SU-DHL-6 (cell line): ENCODE measurements at regions not wholly inside any gene's neighbourhood (a gene's known extent, or its start where the extent isn't known, plus 50 kb on each side); places are given as distances from the start of the nearest gene placed in this dataset.

Source experiments
- H2AFZ ChIP-seq: fragments of 200-600 bp; sonication (generic); 2 replicates; pipeline ENCODE4 v1.6.1; 2014; ENCODE audit warnings: low read depth, mild to moderate bottlenecking, moderate library complexity, mixed read lengths, antibody characterized with exemption, low read length; ENCODE audit not compliant: severe bottlenecking
- H3F3A ChIP-seq: fragments of 200-600 bp; shearing (Covaris generic); 2 replicates; pipeline ENCODE4 v1.6.0; 2016; ENCODE audit warnings: antibody characterized with exemption, mild to moderate bottlenecking; ENCODE audit not compliant: insufficient read depth
- H3K27ac ChIP-seq: fragments of 200-600 bp; sonication (generic); 2 replicates; pipeline ENCODE4 v1.5.1; 2016; ENCODE audit warnings: low read depth, mild to moderate bottlenecking, low read length, moderate library complexity, mixed read lengths
- H3K27me3 ChIP-seq: fragments of 200-600 bp; sonication (generic), shearing (Covaris generic); 2 replicates; pipeline ENCODE4 v1.6.0; 2014; ENCODE audit warnings: mild to moderate bottlenecking, low read length
- H3K36me3 ChIP-seq: fragments of 200-600 bp; sonication (generic); 2 replicates; pipeline ENCODE4 v1.6.1; 2014; ENCODE audit warnings: mild to moderate bottlenecking, low read length, mixed read lengths
- H3K4me2 ChIP-seq: fragments of 300-600, 200-600 bp; shearing (Covaris generic), sonication (generic); 2 replicates; pipeline ENCODE4 v1.6.0; 2014; ENCODE audit warnings: low read length, low read depth, mild to moderate bottlenecking; ENCODE audit not compliant: poor library complexity, severe bottlenecking
- H3K4me3 ChIP-seq: fragments of 200-600 bp; sonication (generic); 2 replicates; pipeline ENCODE4 v1.5.1; 2014; ENCODE audit warnings: antibody characterized with exemption, low read length, mild to moderate bottlenecking, mixed read lengths; ENCODE audit not compliant: insufficient read depth, poor library complexity, severe bottlenecking
- H3K79me2 ChIP-seq: fragments of 200-600 bp; sonication (generic); 2 replicates; pipeline ENCODE4 v1.6.1; 2014; ENCODE audit warnings: mild to moderate bottlenecking, low read length, moderate library complexity; ENCODE audit not compliant: insufficient read depth
- H3K9ac ChIP-seq: fragments of 200-600 bp; sonication (generic); 2 replicates; pipeline ENCODE4 v1.7.0; 2014; ENCODE audit warnings: mild to moderate bottlenecking, low read length
- H3K9me2 ChIP-seq: fragments of 200-600 bp; sonication (generic); replicated peaks from 2 replicates; pipeline ENCODE4 v1.6.1; 2014; ENCODE audit warnings: low read length; ENCODE audit not compliant: insufficient read depth
- H3K9me3 ChIP-seq: fragments of 200-600 bp; sonication (generic); 2 replicates; pipeline ENCODE4 v1.6.1; 2014; ENCODE audit warnings: low read length, mixed read lengths; ENCODE audit not compliant: insufficient read depth
- H4K20me1 ChIP-seq: fragments of 200-600 bp; sonication (generic); 2 replicates; pipeline ENCODE4 v1.6.1; 2014; ENCODE audit warnings: low read depth, mild to moderate bottlenecking, antibody characterized with exemption, low read length, moderate library complexity, mixed read lengths
- EZH2phosphoT487 ChIP-seq: fragments of 200-600 bp; sonication (generic), shearing (Covaris generic); conservative IDR thresholded peaks from 2 replicates; pipeline ENCODE4 v1.6.1; 2018; ENCODE audit warnings: mild to moderate bottlenecking, antibody characterized with exemption, low read length, moderate library complexity, mixed read lengths
- TF ChIP-seq, protein P1 (sequence below): fragments of 200-600 bp; sonication (generic); IDR thresholded peaks from one replicate; pipeline ENCODE4 v1.5.1; 2017; ENCODE audit warnings: antibody characterized with exemption, mild to moderate bottlenecking, low read length, moderate library complexity; ENCODE audit not compliant: insufficient read depth, poor library complexity, severe bottlenecking

DNA sequence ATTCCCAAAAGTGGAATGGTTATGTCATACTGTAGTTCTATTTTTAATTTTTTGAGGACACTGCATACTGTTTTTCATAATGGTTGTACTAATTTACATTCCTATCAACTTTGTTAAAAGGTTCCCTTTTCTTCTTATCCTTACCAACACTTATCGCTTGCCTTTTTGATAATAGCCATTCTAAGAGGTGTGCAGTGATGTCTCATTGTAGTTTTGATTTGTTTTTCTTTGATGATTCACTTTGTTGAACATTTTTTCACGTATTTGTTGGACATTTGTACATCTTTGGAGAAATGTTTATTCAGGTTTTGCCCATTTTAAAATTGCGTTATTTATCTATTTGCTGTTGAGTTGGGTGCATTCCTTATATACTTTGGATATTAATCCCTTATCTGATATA is 188.8 kb upstream of the SPRY2 start:
- Histone ChIP-seq H3K4me2 (no peak overlapping the region), H3K4me3 (no peak overlapping the region), H3K9me3 (peaks cover 6% of the 10 kb centered on the region; the same call in 1 of the 2 replicates), H3K36me3 (no peaks in the 10 kb centered on the region), H3K27ac (no peak overlapping the region), H3K79me2 (no peaks in the 10 kb centered on the region), H4K20me1 (no peaks in the 10 kb centered on the region), H3F3A (no peaks in the 10 kb centered on the region), H3K9ac (no peak overlapping the region), H3K27me3 (no peaks in the 10 kb centered on the region), H2AFZ (no peak overlapping the region), H3K9me2 (no peaks in the 10 kb centered on the region)
- TF ChIP-seq, protein P1, sequence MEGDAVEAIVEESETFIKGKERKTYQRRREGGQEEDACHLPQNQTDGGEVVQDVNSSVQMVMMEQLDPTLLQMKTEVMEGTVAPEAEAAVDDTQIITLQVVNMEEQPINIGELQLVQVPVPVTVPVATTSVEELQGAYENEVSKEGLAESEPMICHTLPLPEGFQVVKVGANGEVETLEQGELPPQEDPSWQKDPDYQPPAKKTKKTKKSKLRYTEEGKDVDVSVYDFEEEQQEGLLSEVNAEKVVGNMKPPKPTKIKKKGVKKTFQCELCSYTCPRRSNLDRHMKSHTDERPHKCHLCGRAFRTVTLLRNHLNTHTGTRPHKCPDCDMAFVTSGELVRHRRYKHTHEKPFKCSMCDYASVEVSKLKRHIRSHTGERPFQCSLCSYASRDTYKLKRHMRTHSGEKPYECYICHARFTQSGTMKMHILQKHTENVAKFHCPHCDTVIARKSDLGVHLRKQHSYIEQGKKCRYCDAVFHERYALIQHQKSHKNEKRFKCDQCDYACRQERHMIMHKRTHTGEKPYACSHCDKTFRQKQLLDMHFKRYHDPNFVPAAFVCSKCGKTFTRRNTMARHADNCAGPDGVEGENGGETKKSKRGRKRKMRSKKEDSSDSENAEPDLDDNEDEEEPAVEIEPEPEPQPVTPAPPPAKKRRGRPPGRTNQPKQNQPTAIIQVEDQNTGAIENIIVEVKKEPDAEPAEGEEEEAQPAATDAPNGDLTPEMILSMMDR, result no peak
- no peak for TF ChIP-seq EZH2phosphoT487

DNA sequence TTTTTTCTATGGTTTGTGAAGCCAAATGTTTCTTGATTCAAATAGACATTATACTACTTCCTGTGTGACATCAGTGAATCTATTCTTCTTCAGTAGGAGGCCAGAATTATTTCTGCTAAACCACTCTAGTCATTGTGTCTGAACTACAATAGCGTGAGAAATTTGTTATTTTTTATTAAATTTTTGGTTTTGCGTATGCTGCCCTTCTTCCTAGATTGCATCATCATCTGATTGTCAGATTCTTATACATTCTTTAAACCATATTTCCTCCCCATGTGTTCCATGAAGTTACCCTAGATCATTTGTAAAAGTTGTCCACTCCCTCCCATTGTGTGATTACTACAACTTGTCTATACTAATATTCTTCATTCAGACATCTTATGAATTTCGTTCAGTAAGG is 187.8 kb upstream of the SPRY2 start:
- Histone ChIP-seq H4K20me1 (no peaks in the 10 kb centered on the region), H2AFZ (no peak overlapping the region), H3K27me3 (no peaks in the 10 kb centered on the region), H3K9me2 (no peaks in the 10 kb centered on the region), H3K79me2 (no peaks in the 10 kb centered on the region), H3K9ac (no peak overlapping the region), H3K4me2 (no peak overlapping the region), H3F3A (no peaks in the 10 kb centered on the region), H3K4me3 (no peak overlapping the region), H3K36me3 (no peaks in the 10 kb centered on the region), H3K27ac (no peak overlapping the region), H3K9me3 (peaks cover 6% of the 10 kb centered on the region; the same call in 1 of the 2 replicates)
- TF ChIP-seq, protein P1, result no peak
- no peak for TF ChIP-seq EZH2phosphoT487

DNA sequence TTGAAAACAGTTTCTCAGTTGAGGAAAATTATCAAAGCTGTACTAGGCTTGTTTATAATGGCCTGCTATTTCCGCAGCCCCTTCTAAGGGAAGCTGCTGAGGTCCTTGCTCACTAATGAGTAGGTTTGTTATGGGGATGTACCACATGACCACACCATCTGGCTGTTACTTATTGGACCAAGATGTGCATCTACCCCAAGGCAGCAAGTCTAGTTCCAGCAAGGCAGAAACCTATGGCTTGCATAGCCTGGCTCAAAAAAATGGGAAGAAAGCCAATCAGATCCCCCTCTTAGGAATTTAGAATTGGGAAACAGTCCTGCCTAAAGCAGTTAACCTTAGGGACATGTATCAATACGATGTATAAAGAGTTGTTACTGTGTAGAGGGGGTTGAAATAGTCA is 186.5 kb upstream of the SPRY2 start:
- Histone ChIP-seq H3K27me3 (no peaks in the 10 kb centered on the region), H4K20me1 (no peaks in the 10 kb centered on the region), H2AFZ (no peak overlapping the region), H3K9ac (no peak overlapping the region), H3K9me3 (peaks cover 6% of the 10 kb centered on the region; the same call in 1 of the 2 replicates), H3F3A (no peaks in the 10 kb centered on the region), H3K27ac (no peak overlapping the region), H3K4me2 (no peak overlapping the region), H3K36me3 (no peaks in the 10 kb centered on the region), H3K79me2 (no peaks in the 10 kb centered on the region), H3K9me2 (no peaks in the 10 kb centered on the region), H3K4me3 (no peak overlapping the region)
- TF ChIP-seq, protein P1, result no peak
- TF ChIP-seq EZH2phosphoT487, result no peak
